ENCODE measurements at regions not wholly inside any gene's neighbourhood (a gene's known extent, or its start where the extent isn't known, plus 50 kb on each side); places are given as distances from the start of the nearest gene placed in this dataset.

DNA sequence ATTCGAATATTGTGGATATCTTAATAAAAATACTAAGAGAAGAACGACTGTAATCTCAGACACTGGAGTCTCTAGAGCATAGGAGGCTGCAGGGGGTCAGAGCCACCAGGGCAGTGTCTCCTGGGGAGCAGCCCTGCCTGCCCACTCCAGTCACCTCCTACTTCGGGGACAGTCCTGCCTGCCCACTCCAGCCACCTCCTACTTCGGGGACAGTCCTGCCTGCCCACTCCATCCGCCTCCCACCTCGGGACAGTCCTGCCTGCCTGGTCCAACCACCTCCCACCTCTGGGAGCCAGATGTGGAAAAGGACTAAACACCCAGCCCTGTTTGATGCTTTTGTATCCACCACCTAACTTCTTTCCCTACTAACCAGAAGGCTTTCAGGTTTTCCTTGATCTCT, 350.1 kb upstream of the SMIM21 start:
- Mint-ChIP-seq H3K4me3 (no peak overlapping the region), H3K4me1 (no peaks in the 10 kb centered on the region), H3K27me3 (no peaks in the 10 kb centered on the region), H3K27ac (no peak overlapping the region), H3K36me3 (ENCODE audit: low read depth) (no peaks in the 10 kb centered on the region), H3K9me3 (no peaks in the 10 kb centered on the region)
- DNase-seq = no peak
- intact Hi-C loops (cut with micrococcal nuclease) = no loop called here

- Mint-ChIP-seq H3K4me3 (no peak overlapping the region), H3K9me3 (no peaks in the 10 kb centered on the region)
Measured at GRCh38 chr18:75775121-75775520, 347.6 kb upstream of the SMIM21 start.

GRCh38 chr18:75773618-75774017, 346.1 kb upstream of the SMIM21 start:
- no peak for DNase-seq
- no peaks in the 10 kb centered on the region for H3K27me3 Mint-ChIP-seq
- H3K36me3 Mint-ChIP-seq (ENCODE audit: low read depth) = no peaks in the 10 kb centered on the region
- no peak overlapping the region for H3K4me3 Mint-ChIP-seq
- no peaks in the 10 kb centered on the region for H3K4me1 Mint-ChIP-seq
- intact Hi-C loops (cut with micrococcal nuclease) = no loop called here
- H3K27ac Mint-ChIP-seq = no peak overlapping the region
- H3K9me3 Mint-ChIP-seq = no peaks in the 10 kb centered on the region

More at GRCh38 chr18:75775121-75775520, 347.6 kb upstream of the SMIM21 start:
- Mint-ChIP-seq H3K4me1 (no peaks in the 10 kb centered on the region), H3K27ac (no peak overlapping the region), H3K27me3 (no peaks in the 10 kb centered on the region), H3K36me3 (ENCODE audit: low read depth) (no peaks in the 10 kb centered on the region)
- DNase-seq = no peak
- intact Hi-C loops (cut with micrococcal nuclease) = no loop called here

DNA sequence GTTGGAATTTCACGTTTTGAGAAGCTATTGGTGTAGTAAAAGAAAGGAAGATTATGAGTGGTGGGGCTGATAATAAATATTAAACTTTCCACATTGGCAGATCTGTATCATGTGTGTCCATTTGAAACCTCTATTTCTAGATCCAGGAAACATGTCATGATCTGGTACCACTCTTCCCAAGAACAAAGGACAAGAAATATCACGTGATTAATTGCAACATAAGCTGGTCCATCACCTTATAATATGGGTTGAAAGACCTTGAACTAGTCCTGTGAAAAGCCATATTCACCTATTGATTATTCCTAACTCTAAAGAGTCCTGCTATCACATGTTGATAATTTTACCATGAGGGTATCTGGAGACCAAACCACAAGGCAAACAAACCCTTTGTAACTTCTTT, 335.3 kb upstream of the SMIM21 start:
- intact Hi-C loops (cut with micrococcal nuclease) = no loop called here
- no peak for DNase-seq
- Mint-ChIP-seq H3K27me3 (no peaks in the 10 kb centered on the region), H3K4me3 (no peak overlapping the region), H3K9me3 (no peaks in the 10 kb centered on the region), H3K4me1 (no peaks in the 10 kb centered on the region), H3K36me3 (ENCODE audit: low read depth) (no peaks in the 10 kb centered on the region), H3K27ac (no peak overlapping the region)

GRCh38 chr18:75760208-75760607, 332.7 kb upstream of the SMIM21 start:
- no peaks in the 10 kb centered on the region for H3K27me3 Mint-ChIP-seq

GRCh38 chr18:75757951-75758350, 330.4 kb upstream of the SMIM21 start:
- Mint-ChIP-seq H3K4me1 (no peaks in the 10 kb centered on the region), H3K9me3 (no peaks in the 10 kb centered on the region), H3K4me3 (no peak overlapping the region), H3K27me3 (no peaks in the 10 kb centered on the region), H3K36me3 (ENCODE audit: low read depth) (no peaks in the 10 kb centered on the region), H3K27ac (no peak overlapping the region)
- intact Hi-C loops (cut with micrococcal nuclease) = no loop called here
- DNase-seq = no peak

More at GRCh38 chr18:75760208-75760607, 332.7 kb upstream of the SMIM21 start:
- intact Hi-C loops (cut with micrococcal nuclease) = no loop called here
- Mint-ChIP-seq H3K27ac (no peak overlapping the region), H3K4me1 (no peaks in the 10 kb centered on the region), H3K9me3 (no peaks in the 10 kb centered on the region), H3K36me3 (ENCODE audit: low read depth) (no peaks in the 10 kb centered on the region), H3K4me3 (no peak overlapping the region)
- DNase-seq = no peak

DNA sequence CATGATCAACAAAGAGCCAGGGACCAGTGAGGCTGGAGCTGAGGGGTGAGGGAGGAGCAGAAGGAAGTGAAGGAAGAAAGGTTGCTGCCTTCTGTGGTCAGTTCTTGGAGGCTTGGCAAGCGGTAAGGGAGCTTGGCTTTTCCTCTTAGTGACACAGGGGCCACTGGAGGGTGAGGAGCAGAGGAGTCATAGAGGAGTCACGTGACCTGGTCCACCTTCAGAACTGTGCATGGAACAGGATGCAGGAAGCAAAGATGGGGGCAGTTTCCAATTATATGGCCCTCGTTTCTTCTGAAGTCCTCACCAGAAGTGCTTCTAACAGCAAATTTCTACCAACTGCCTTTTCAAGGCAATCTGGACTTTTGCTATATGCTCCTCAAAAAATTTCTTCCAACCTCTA, 326.9 kb upstream of the SMIM21 start:
- DNase-seq = no peak
- H3K27ac Mint-ChIP-seq = no peak overlapping the region
- no peak overlapping the region for H3K4me3 Mint-ChIP-seq
- H3K36me3 Mint-ChIP-seq (ENCODE audit: low read depth) = no peaks in the 10 kb centered on the region
- no peaks in the 10 kb centered on the region for H3K4me1 Mint-ChIP-seq
- no peaks in the 10 kb centered on the region for H3K27me3 Mint-ChIP-seq
- intact Hi-C loops (cut with micrococcal nuclease) = no loop called here
- no peaks in the 10 kb centered on the region for H3K9me3 Mint-ChIP-seq

- intact Hi-C loops (cut with micrococcal nuclease) = no loop called here
- DNase-seq = no peak
- Mint-ChIP-seq H3K27me3 (no peaks in the 10 kb centered on the region), H3K27ac (no peak overlapping the region), H3K36me3 (ENCODE audit: low read depth) (no peaks in the 10 kb centered on the region), H3K4me3 (no peak overlapping the region), H3K4me1 (no peaks in the 10 kb centered on the region), H3K9me3 (no peaks in the 10 kb centered on the region)
Measured at GRCh38 chr18:75753753-75754152, 326.2 kb upstream of the SMIM21 start.

- H3K9me3 Mint-ChIP-seq = no peaks in the 10 kb centered on the region
- DNase-seq = no peak
- no peak overlapping the region for H3K27ac Mint-ChIP-seq
- H3K36me3 Mint-ChIP-seq (ENCODE audit: low read depth) = no peaks in the 10 kb centered on the region
- no peak overlapping the region for H3K4me3 Mint-ChIP-seq
- intact Hi-C loops (cut with micrococcal nuclease) = no loop called here
- H3K4me1 Mint-ChIP-seq = no peaks in the 10 kb centered on the region
- H3K27me3 Mint-ChIP-seq = no peaks in the 10 kb centered on the region
Measured at GRCh38 chr18:75752740-75753263, 325.3 kb upstream of the SMIM21 start.

DNA sequence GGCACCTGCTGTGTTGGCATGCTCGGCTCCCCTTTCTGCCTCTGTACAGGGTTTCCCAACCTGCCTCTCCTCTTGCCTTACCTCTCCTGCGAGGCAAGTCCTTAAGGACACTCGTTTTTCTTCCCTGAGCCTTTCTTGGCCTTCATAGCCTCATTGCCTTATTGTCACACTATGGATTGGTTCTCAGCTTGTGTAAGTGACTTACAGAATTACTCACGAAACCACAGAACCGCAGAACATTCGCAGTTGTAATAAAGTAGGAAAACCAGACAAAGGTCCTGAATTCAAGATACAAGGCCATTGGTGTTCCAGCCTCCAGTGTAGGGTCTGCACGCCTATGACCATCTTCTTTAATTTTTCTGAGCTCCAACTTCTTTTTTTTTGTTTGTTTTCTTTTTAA, 317.6 kb upstream of the SMIM21 start:
- Mint-ChIP-seq H3K27me3 (no peaks in the 10 kb centered on the region), H3K27ac (no peak overlapping the region), H3K9me3 (no peaks in the 10 kb centered on the region), H3K4me3 (no peak overlapping the region), H3K36me3 (ENCODE audit: low read depth) (no peaks in the 10 kb centered on the region), H3K4me1 (no peaks in the 10 kb centered on the region)
- DNase-seq = no peak
- intact Hi-C loops (cut with micrococcal nuclease) = no loop called here

DNA sequence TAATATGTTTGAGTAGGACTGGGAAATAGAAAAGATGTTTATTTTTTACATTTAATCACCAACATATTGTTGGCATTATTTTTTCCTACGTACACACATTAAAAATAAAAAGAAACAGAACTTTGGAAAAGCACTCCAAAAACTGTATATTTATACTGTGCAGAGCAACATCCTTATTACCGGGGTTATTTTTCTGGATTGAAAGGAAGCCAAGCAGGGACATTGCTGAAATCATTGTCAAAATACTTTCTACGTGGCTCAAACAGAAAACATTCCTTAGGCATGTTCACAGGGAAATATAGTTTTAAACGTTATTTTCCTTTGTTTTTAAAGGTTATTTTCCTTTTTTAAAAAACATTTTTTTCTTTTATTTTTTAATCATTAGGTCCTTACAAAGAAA, 315.0 kb upstream of the SMIM21 start:
- intact Hi-C loops (cut with micrococcal nuclease) = no loop called here
- Mint-ChIP-seq H3K27me3 (no peaks in the 10 kb centered on the region), H3K27ac (no peak overlapping the region), H3K9me3 (no peaks in the 10 kb centered on the region), H3K36me3 (ENCODE audit: low read depth) (no peaks in the 10 kb centered on the region), H3K4me1 (no peaks in the 10 kb centered on the region), H3K4me3 (no peak overlapping the region)
- no peak for DNase-seq

DNA sequence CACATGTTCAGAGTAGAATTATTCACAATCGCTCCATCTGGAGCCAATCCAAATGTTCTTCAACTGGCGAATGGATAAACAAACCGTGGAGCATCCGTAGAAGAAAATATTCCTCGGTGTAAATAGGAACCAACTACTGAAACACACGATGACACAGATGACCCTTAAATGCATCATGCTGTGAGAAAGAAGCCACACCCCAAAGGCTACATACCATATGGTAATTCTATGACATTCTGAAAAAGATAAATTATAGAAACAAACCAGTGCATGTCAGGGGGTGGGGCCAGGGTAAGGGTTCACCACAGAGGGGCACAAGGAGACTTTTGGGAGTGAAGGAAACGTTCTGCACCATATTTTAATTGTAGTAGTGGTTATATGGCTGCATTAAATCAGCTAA, 312.2 kb upstream of the SMIM21 start:
- Mint-ChIP-seq H3K36me3 (ENCODE audit: low read depth) (no peaks in the 10 kb centered on the region), H3K27ac (no peak overlapping the region), H3K9me3 (no peaks in the 10 kb centered on the region), H3K4me1 (no peaks in the 10 kb centered on the region), H3K27me3 (no peaks in the 10 kb centered on the region), H3K4me3 (no peak overlapping the region)
- intact Hi-C loops (cut with micrococcal nuclease) = no loop called here
- DNase-seq = no peak

DNA sequence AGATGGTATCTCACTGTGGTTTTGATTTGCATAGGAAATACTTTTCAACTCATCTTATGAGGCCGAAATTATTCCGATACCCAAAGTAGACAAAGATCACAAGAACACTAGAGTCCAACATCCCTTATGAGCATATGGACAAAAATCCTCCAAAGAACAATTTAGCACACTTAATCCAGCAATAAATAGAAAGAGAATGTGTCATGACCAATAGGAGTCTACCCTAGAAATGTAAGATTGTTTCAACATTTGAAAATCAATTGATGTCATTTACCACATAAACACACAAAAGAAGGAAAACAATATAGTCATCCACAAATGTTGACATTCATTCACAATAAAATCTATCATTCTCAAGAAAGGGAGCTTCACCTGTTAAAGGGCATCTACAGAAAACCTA, 307.8 kb upstream of the SMIM21 start:
- Mint-ChIP-seq H3K9me3 (no peaks in the 10 kb centered on the region), H3K4me3 (no peak overlapping the region), H3K36me3 (ENCODE audit: low read depth) (no peaks in the 10 kb centered on the region), H3K27ac (no peak overlapping the region), H3K27me3 (no peaks in the 10 kb centered on the region), H3K4me1 (no peaks in the 10 kb centered on the region)
- intact Hi-C loops (cut with micrococcal nuclease) = no loop called here
- no peak for DNase-seq

GRCh38 chr18:75730249-75730648, 302.7 kb upstream of the SMIM21 start:
- Mint-ChIP-seq H3K36me3 (ENCODE audit: low read depth) (no peaks in the 10 kb centered on the region), H3K27ac (no peak overlapping the region), H3K4me1 (no peaks in the 10 kb centered on the region), H3K9me3 (no peaks in the 10 kb centered on the region), H3K27me3 (peaks cover 2% of the 10 kb centered on the region), H3K4me3 (no peak overlapping the region)
- intact Hi-C loops (cut with micrococcal nuclease) = no loop called here
- no peak for DNase-seq

DNA sequence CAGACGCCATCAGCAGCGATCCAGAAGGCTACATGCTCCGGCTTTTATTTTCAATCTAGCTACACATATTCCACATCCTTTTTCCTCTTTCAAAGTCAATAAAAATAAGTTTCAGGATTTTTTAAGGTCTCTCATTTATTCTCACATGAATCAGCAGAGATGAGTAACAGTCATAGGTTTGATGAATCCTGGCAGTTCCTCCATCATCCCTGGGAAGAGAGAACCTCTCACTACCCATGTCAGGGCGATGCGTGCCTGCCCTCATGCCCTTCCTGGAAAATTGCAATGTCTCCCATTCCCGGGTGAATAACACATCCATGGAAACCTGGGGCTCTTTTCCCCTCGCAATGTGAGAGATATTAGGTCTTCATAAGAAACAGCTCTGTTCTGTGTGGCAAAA, 301.1 kb upstream of the SMIM21 start:
- Mint-ChIP-seq H3K4me3 (no peak overlapping the region), H3K9me3 (no peaks in the 10 kb centered on the region), H3K27me3 (peaks cover 2% of the 10 kb centered on the region), H3K4me1 (no peaks in the 10 kb centered on the region), H3K27ac (no peak overlapping the region), H3K36me3 (ENCODE audit: low read depth) (no peaks in the 10 kb centered on the region)
- DNase-seq = no peak
- intact Hi-C loops (cut with micrococcal nuclease) = loop anchor here (10.0 kb wide), 2 partner anchors 616 to 1074 kb away; no protein-coding TSS in a partner anchor
